ENCODE measurements at regions not wholly inside any gene's neighbourhood (a gene's known extent, or its start where the extent isn't known, plus 50 kb on each side); places are given as distances from the start of the nearest gene placed in this dataset.

DNA sequence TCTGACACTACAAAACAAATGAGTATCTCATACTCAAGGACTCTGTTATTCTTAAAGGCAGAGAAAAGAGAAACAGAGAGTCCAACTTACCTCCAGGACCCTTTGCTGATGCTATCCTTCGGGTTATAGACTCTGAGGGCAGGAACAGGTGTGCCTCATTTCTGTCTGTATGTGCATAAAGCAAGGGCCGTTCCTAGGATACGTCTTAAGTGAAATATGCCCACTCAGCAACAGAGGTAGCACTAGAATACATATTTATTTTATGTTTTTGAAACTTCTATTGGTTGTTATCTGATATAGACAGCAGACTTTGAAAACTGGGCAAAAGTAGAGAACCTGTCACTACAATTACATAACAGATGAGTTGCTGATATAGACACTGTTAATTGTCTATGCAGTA lies 89.3 kb upstream of the CPNE4 start:
- TF ChIP-seq RFX5 (IDR thresholded peaks at IDR 0.05) (no peak), MAFK (IDR thresholded peaks at IDR 0.05; ENCODE audit: partially characterized antibody) (peak; percentile 62)
- POLR2A ChIA-PET: no interaction called here
- CTCF ChIA-PET: interaction anchor here (1.3 kb wide), 1 partner anchor 56 kb away, joined by 4 read pairs; no protein-coding TSS in a partner anchor
- no peak overlapping the region for H3K27ac ChIP-seq
- WGBS (ENCODE audit: missing lambda C conversion rate): 75% methylated on average over 3 of the region's 3 CpGs
- DNase-seq (ENCODE audit: low read depth in 1 of 2, low spot score in 1 of 2) (no peak), FAIRE-seq (no peak), ATAC-seq (no peak)
- H3K9me3 ChIP-seq: no peaks in the 10 kb centered on the region
- no peak overlapping the region for H3K4me2 ChIP-seq
- H3K4me3 ChIP-seq: no peak overlapping the region
- no peaks in the 10 kb centered on the region for H3K4me1 ChIP-seq

DNA sequence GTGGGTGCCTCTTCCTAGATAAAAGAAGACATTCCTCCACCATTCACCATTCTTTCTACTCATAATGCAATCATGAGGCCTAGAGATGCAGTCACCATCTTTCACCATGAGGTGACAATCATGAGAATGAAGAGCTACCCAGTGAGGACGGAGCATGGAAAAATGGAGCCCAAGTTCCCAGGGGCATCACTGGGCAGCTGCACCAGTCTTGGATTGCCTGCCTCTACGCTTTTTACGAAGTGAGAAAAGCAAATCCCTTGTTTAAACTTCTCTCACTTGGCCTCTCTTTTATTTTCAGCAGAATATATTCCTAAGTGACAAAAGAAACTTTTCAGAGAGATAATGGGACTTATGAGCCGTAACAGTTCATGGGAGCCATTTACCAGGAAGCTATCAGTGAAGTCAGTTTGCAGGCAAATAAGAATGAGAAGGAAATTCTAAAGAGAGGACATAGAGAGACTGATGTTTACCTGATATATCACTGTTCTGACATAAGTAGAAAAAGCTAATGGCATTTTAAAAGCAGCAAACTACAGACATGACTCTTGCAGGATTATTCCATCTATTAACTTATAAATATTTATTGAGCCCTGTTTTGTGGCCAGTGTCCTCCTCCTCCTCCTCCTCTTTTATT lies 90.0 kb upstream of the CPNE4 start:
- Histone ChIP-seq H3K4me1 (peaks cover 3% of the 10 kb centered on the region; the same call in 2 of the 3 replicates), H3K4me3 (no peak overlapping the region), H3K27ac (no peak overlapping the region), H3K4me2 (no peak overlapping the region), H3K9me3 (no peaks in the 10 kb centered on the region)
- ChIA-PET CTCF (no interaction called here), POLR2A (no interaction called here)
- TF ChIP-seq ZNF302 (CRISPR knock-in tag; IDR thresholded peaks at IDR 0.05) (no peak), BHLHE40 (IDR thresholded peaks at IDR 0.05; ENCODE audit: low read depth, low read length) (no peak), RNF2 (IDR thresholded peaks at IDR 0.05; ENCODE audit: borderline replicate concordance, low read depth) (no peak), ZC3H11A (IDR thresholded peaks at IDR 0.05) (no peak), NR3C1 (IDR thresholded peaks at IDR 0.05) (no peak), RCOR1 (IDR thresholded peaks at IDR 0.05; ENCODE audit: low read depth, low read length) (no peak), EHF (CRISPR knock-in tag; IDR thresholded peaks at IDR 0.05) (no peak), RFX5 (IDR thresholded peaks at IDR 0.05) (no peak), HOXB5 (CRISPR knock-in tag; IDR thresholded peaks at IDR 0.05) (no peak), ESRRA (IDR thresholded peaks at IDR 0.05; ENCODE audit: borderline replicate concordance, low read length) (no peak), POLR2AphosphoS2 (conservative IDR thresholded peaks at IDR 0.05; ENCODE audit: low read length) (no peak), CEBPB (IDR thresholded peaks at IDR 0.05) (no peak), MAZ (IDR thresholded peaks at IDR 0.05; ENCODE audit: borderline replicate concordance, low read depth, low read length) (no peak), MAFK (IDR thresholded peaks at IDR 0.05; ENCODE audit: partially characterized antibody) (no peak), CBX2 (IDR thresholded peaks at IDR 0.05; ENCODE audit: borderline replicate concordance, low read depth) (no peak)
- TF ChIP-seq, protein P1, sequence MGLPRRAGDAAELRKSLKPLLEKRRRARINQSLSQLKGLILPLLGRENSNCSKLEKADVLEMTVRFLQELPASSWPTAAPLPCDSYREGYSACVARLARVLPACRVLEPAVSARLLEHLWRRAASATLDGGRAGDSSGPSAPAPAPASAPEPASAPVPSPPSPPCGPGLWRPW (IDR thresholded peaks at IDR 0.05): no peak
- TF ChIP-seq, protein P2, sequence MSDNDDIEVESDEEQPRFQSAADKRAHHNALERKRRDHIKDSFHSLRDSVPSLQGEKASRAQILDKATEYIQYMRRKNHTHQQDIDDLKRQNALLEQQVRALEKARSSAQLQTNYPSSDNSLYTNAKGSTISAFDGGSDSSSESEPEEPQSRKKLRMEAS (IDR thresholded peaks at IDR 0.05): no peak
- TF ChIP-seq, protein P3, sequence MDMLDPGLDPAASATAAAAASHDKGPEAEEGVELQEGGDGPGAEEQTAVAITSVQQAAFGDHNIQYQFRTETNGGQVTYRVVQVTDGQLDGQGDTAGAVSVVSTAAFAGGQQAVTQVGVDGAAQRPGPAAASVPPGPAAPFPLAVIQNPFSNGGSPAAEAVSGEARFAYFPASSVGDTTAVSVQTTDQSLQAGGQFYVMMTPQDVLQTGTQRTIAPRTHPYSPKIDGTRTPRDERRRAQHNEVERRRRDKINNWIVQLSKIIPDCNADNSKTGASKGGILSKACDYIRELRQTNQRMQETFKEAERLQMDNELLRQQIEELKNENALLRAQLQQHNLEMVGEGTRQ (IDR thresholded peaks at IDR 0.05): no peak
- TF ChIP-seq, protein P4, sequence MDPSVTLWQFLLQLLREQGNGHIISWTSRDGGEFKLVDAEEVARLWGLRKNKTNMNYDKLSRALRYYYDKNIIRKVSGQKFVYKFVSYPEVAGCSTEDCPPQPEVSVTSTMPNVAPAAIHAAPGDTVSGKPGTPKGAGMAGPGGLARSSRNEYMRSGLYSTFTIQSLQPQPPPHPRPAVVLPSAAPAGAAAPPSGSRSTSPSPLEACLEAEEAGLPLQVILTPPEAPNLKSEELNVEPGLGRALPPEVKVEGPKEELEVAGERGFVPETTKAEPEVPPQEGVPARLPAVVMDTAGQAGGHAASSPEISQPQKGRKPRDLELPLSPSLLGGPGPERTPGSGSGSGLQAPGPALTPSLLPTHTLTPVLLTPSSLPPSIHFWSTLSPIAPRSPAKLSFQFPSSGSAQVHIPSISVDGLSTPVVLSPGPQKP (IDR thresholded peaks at IDR 0.05; ENCODE audit: low read depth, low read length): no peak
- TF ChIP-seq, protein P5, sequence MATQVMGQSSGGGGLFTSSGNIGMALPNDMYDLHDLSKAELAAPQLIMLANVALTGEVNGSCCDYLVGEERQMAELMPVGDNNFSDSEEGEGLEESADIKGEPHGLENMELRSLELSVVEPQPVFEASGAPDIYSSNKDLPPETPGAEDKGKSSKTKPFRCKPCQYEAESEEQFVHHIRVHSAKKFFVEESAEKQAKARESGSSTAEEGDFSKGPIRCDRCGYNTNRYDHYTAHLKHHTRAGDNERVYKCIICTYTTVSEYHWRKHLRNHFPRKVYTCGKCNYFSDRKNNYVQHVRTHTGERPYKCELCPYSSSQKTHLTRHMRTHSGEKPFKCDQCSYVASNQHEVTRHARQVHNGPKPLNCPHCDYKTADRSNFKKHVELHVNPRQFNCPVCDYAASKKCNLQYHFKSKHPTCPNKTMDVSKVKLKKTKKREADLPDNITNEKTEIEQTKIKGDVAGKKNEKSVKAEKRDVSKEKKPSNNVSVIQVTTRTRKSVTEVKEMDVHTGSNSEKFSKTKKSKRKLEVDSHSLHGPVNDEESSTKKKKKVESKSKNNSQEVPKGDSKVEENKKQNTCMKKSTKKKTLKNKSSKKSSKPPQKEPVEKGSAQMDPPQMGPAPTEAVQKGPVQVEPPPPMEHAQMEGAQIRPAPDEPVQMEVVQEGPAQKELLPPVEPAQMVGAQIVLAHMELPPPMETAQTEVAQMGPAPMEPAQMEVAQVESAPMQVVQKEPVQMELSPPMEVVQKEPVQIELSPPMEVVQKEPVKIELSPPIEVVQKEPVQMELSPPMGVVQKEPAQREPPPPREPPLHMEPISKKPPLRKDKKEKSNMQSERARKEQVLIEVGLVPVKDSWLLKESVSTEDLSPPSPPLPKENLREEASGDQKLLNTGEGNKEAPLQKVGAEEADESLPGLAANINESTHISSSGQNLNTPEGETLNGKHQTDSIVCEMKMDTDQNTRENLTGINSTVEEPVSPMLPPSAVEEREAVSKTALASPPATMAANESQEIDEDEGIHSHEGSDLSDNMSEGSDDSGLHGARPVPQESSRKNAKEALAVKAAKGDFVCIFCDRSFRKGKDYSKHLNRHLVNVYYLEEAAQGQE (IDR thresholded peaks at IDR 0.05): no peak
- ATAC-seq: no peak
- no peak for DNase-seq (ENCODE audit: low read depth in 1 of 2, low spot score in 1 of 2)
- FAIRE-seq: no peak
- 92% methylated on average over 4 of the region's 4 CpGs for WGBS (ENCODE audit: missing lambda C conversion rate)

All from A549 (cell line).